Liver (tissue), 8 donors: ENCODE measurements at regions not wholly inside any gene's neighbourhood (a gene's known extent, or its start where the extent isn't known, plus 50 kb on each side); places are given as distances from the start of the nearest gene placed in this dataset.

Experiments
- DNase-seq: peaks from one replicate; pipeline ENCODE4 v3.0.0-alpha.2; 2017; ENCODE audit warnings: low spot score
- H3K27ac ChIP-seq, 2 donors: one replicate each; pipeline ENCODE4 v1.7.0; 2013; ENCODE audit warnings: inconsistent platforms in 2 of 2, low read length in 2 of 2, control low read depth in 1 of 2, low read depth in 1 of 2, mild to moderate bottlenecking in 1 of 2
- H3K27me3 ChIP-seq, 4 donors: one replicate each; pipeline versions ENCODE4 v1.6.1 to v1.7.0; 2013; ENCODE audit warnings: low read length in 3 of 4, inconsistent platforms in 1 of 4, mild to moderate bottlenecking in 1 of 4, moderate library complexity in 1 of 4; ENCODE audit not compliant: control insufficient read depth in 4 of 4, insufficient read depth in 4 of 4
- H3K36me3 ChIP-seq, 4 donors: one replicate each; pipeline versions ENCODE4 v1.6.1 to v1.7.0; 2013; ENCODE audit warnings: low read length in 3 of 4, mild to moderate bottlenecking in 3 of 4, low read depth in 1 of 4, moderate library complexity in 1 of 4; ENCODE audit not compliant: control insufficient read depth in 4 of 4, insufficient read depth in 3 of 4
- H3K4me1 ChIP-seq, 4 donors: one replicate each; pipeline versions ENCODE4 v1.6.1 to v1.7.0; 2013; ENCODE audit warnings: low read length in 3 of 4, mild to moderate bottlenecking in 3 of 4, moderate library complexity in 1 of 4; ENCODE audit not compliant: control insufficient read depth in 4 of 4, insufficient read depth in 4 of 4
- H3K4me3 ChIP-seq, 3 donors: one replicate each; pipeline versions ENCODE4 v1.6.1 to v1.7.0; 2013; ENCODE audit warnings: low read length in 3 of 3, control low read depth in 1 of 3, low read depth in 1 of 3, mild to moderate bottlenecking in 1 of 3
- H3K9ac ChIP-seq, 2 donors: one replicate each; pipeline ENCODE4 v1.7.0; 2013; ENCODE audit warnings: low read length in 2 of 2, mild to moderate bottlenecking in 2 of 2, moderate library complexity in 2 of 2, control low read depth in 1 of 2, low read depth in 1 of 2
- H3K9me3 ChIP-seq, 4 donors: one replicate each; pipeline versions ENCODE4 v1.6.1 to v1.7.0; 2013; ENCODE audit warnings: low read length in 3 of 4; ENCODE audit not compliant: control insufficient read depth in 4 of 4
- CTCF ChIP-seq: fragments of 150-350 bp; IDR thresholded peaks from 2 replicates; pipeline ENCODE4 v1.5.1; 2017; ENCODE audit warnings: improper control_type of control experiment, low read depth, low read length; ENCODE audit not compliant: missing input control
- FOXA1 ChIP-seq: IDR thresholded peaks from 2 replicates; pipeline ENCODE4 v1.6.1; 2016; ENCODE audit warnings: antibody characterized with exemption
- FOXA2 ChIP-seq: IDR thresholded peaks from 2 replicates; pipeline ENCODE4 v1.6.1; 2016; ENCODE audit warnings: antibody characterized with exemption
- GABPA ChIP-seq, 2 donors: IDR thresholded peaks in 1 of 2; conservative IDR thresholded peaks in 1 of 2; 2 replicates each; pipeline ENCODE4 v1.6.1; 2016; ENCODE audit warnings: antibody characterized with exemption in 2 of 2, mild to moderate bottlenecking in 1 of 2, moderate library complexity in 1 of 2
- HNF4A ChIP-seq, 2 donors: conservative IDR thresholded peaks; 2 replicates each; pipeline ENCODE4 v1.6.1; 2016; ENCODE audit warnings: antibody characterized with exemption in 2 of 2, mild to moderate bottlenecking in 2 of 2
- HNF4G ChIP-seq: IDR thresholded peaks from 2 replicates; pipeline ENCODE4 v1.6.1; 2016; ENCODE audit warnings: antibody characterized with exemption
- JUND ChIP-seq, 2 donors: IDR thresholded peaks; 2 replicates each; pipeline ENCODE4 v1.6.1; 2016; ENCODE audit warnings: antibody characterized with exemption in 2 of 2
- NR2F2 ChIP-seq: IDR thresholded peaks from 2 replicates; pipeline ENCODE4 v1.6.1; 2016; ENCODE audit warnings: antibody characterized with exemption
- RAD21 ChIP-seq, 2 donors: IDR thresholded peaks; 2 replicates each; pipeline ENCODE4 v1.6.1; 2016; ENCODE audit warnings: antibody characterized with exemption in 2 of 2, mild to moderate bottlenecking in 2 of 2
- REST ChIP-seq: IDR thresholded peaks from 2 replicates; pipeline ENCODE4 v1.6.1; 2016; ENCODE audit warnings: antibody characterized with exemption, mild to moderate bottlenecking
- RXRA ChIP-seq, 2 donors: IDR thresholded peaks; 2 replicates each; pipeline ENCODE4 v1.6.1; 2017 to 2018; ENCODE audit warnings: antibody characterized with exemption in 2 of 2, mild to moderate bottlenecking in 1 of 2
- SP1 ChIP-seq: IDR thresholded peaks from 2 replicates; pipeline ENCODE4 v1.6.1; 2018; ENCODE audit warnings: antibody characterized with exemption, mild to moderate bottlenecking
- TAF1 ChIP-seq: conservative IDR thresholded peaks from 2 replicates; pipeline ENCODE4 v1.6.1; 2016; ENCODE audit warnings: antibody characterized with exemption, mild to moderate bottlenecking
- WGBS: extraction: QIAGEN DNeasy Blood & Tissue Kit; methylation state at CpG from one replicate; pipeline ENCODE4 v1.1.7; 2013; 5-methylcytosine and 5-hydroxymethylcytosine counted together
- TF ChIP-seq, protein P1 (sequence below): IDR thresholded peaks from 2 replicates; pipeline ENCODE4 v1.6.1; 2016; ENCODE audit warnings: antibody characterized with exemption
- TF ChIP-seq, protein P2 (sequence below): IDR thresholded peaks from 2 replicates; pipeline ENCODE4 v1.6.1; 2016; ENCODE audit warnings: antibody characterized with exemption
- donor health status: healthy.
- donor health status: healthy.
- donor health status: healthy.
- donor health status: healthy.
- donor health status: healthy.

DNA sequence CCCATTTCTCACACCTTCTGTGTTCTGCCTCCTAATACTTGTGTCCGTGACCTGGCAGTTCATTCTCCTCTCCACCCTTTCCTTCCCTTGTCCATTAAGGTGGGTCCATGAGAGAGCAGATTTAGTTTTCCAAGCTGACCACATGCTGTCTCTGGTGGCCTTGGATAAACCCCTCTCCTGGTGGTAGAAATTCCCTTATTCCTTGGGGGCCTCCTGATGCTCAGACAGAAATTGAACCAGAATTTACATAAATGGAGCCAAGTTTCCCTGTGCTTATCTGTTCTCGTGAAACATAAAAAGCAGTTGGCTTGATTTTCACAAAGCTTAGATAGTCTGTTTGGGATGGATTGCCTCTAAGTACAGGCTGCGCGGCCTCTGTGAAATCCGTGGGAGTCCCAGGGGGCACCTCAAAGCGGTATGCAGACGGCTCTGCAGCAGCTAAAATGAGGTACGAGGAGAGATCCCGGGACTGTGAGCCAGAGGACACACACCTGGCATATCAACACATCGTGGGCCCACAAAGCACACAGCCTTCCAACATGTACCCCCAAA, 101.0 kb upstream of the NMNAT3 start:
- no peak for DNase-seq
- TF ChIP-seq, protein P1, sequence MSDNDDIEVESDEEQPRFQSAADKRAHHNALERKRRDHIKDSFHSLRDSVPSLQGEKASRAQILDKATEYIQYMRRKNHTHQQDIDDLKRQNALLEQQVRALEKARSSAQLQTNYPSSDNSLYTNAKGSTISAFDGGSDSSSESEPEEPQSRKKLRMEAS, result no peak
- TF ChIP-seq TAF1 (no peak), GABPA (IDR thresholded peaks at IDR 0.05 in 1 of 2, conservative IDR thresholded peaks at IDR 0.05 in 1 of 2) (no peak), RXRA (IDR thresholded peaks at IDR 0.05) (no peak), NR2F2 (no peak), REST (no peak), FOXA2 (no peak), RAD21 (IDR thresholded peaks at IDR 0.05) (no peak), SP1 (no peak), FOXA1 (no peak)
- Histone ChIP-seq H3K9ac (no peak overlapping the region), H3K9me3 (no peaks in the 10 kb centered on the region), H3K36me3 (no peaks in the 10 kb centered on the region), H3K4me1 (no peaks in the 10 kb centered on the region), H3K27me3 (no peaks in the 10 kb centered on the region), H3K27ac (no peak overlapping the region), H3K4me3 (no peak overlapping the region)
- WGBS, result 79% methylated on average over 10 of the region's 10 CpGs

- Histone ChIP-seq H3K9ac (no peak overlapping the region), H3K27me3 (no peaks in the 10 kb centered on the region), H3K4me3 (no peak overlapping the region), H3K36me3 (no peaks in the 10 kb centered on the region), H3K4me1 (no peaks in the 10 kb centered on the region), H3K27ac (no peak overlapping the region), H3K9me3 (no peaks in the 10 kb centered on the region)
- WGBS, result 80% methylated on average over 7 of the region's 7 CpGs
- no peak for DNase-seq
- no peak for TF ChIP-seq JUND (IDR thresholded peaks at IDR 0.05)
Measured at GRCh38 chr3:139774560-139775302, 97.0 kb upstream of the NMNAT3 start.

DNA sequence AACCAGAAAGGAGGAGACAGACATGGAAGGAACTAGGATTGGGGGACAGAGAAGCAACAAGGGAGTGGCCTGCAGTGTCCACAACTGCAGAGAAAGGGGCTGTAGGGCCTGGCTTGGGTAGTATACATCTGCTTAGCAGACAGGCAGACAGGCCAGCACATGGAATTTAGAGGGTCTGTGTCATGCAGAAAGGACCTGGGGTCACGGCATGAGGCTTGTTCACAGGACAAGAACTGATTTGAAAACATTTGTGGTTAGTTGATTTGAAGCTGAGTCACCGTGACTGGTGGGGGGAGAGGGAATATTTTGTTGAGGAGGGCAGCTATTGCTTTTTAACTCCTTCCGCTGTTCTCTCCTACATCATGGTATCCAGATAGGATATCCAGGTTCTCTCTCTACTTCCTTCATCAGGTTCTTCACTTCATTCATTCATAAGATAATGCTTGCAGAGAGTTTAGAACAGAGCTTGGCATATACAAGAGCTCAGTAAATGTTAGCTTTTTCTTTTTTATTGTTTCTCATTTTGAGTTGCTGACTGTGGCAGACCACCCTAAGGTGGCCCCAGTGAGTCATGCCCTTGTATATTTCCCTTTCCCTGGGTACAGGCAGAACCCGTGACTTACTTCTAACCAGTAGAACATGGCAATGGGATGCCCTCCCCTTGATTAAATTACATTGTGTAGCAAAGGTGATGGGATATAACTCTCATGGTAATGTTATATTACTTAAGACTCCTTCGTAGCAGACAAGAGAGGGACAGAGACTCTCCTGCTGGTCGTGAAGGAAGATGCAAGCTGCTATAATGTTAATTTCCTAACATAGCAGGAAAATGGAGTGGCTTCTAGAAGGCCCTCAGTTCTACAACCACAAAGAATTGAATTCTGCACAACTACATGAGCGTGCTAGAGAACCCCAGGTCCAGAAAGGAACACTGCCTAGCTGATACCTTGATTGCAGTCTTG, 95.0 kb upstream of the NMNAT3 start:
- Histone ChIP-seq H3K27ac (no peak overlapping the region), H3K9me3 (no peaks in the 10 kb centered on the region), H3K36me3 (no peaks in the 10 kb centered on the region), H3K9ac (no peak overlapping the region), H3K4me1 (no peaks in the 10 kb centered on the region), H3K27me3 (no peaks in the 10 kb centered on the region), H3K4me3 (no peak overlapping the region)
- DNase-seq, result no peak
- 85% methylated on average over 7 of the region's 7 CpGs for WGBS
- TF ChIP-seq HNF4A (conservative IDR thresholded peaks at IDR 0.05), result no peak
- no peak for TF ChIP-seq FOXA1
- no peak for TF ChIP-seq CTCF
- TF ChIP-seq FOXA2, result no peak
- TF ChIP-seq HNF4G, result no peak
- TF ChIP-seq, protein P2, sequence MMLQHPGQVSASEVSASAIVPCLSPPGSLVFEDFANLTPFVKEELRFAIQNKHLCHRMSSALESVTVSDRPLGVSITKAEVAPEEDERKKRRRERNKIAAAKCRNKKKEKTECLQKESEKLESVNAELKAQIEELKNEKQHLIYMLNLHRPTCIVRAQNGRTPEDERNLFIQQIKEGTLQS, result no peak
- no peak for TF ChIP-seq JUND (IDR thresholded peaks at IDR 0.05)
- TF ChIP-seq, protein P1, result no peak
- TF ChIP-seq SP1, result no peak
- no peak for TF ChIP-seq REST
